Vagina (tissue), 2 donors: ENCODE measurements at regions not wholly inside any gene's neighbourhood (a gene's known extent, or its start where the extent isn't known, plus 50 kb on each side); places are given as distances from the start of the nearest gene placed in this dataset.

Experiments
- DNase-seq, 2 donors: peaks; one replicate each; pipeline ENCODE4 v3.0.0-alpha.2; 2017; ENCODE audit errors: extremely low spot score in 2 of 2
- H3K27ac ChIP-seq: fragments of 200-600 bp; sonication (generic); one replicate; pipeline ENCODE4 v1.5.1; 2019
- H3K27me3 ChIP-seq: fragments of 200-600 bp; sonication (generic); one replicate; pipeline ENCODE4 v1.5.1; 2019
- H3K36me3 ChIP-seq, 2 donors: fragments of 200-600 bp; sonication (generic); one replicate each; pipeline ENCODE4 v1.5.1; 2017 to 2019
- H3K4me1 ChIP-seq: fragments of 200-600 bp; sonication (generic); one replicate; pipeline ENCODE4 v1.5.1; 2019
- H3K4me3 ChIP-seq, 2 donors: fragments of 200-600 bp; sonication (generic); 1 replicate in 1 of 2; 2 replicates in 1 of 2; pipeline ENCODE4 v1.5.1; 2016 to 2019
- H3K9me3 ChIP-seq: fragments of 200-600 bp; sonication (generic); one replicate; pipeline ENCODE4 v1.5.1; 2019
- CTCF ChIP-seq, 3 experiments: fragments of 450-650 bp in 2 of 3; fragments of 200-600 bp in 1 of 3; sonication (generic) in 1 of 3; IDR thresholded peaks; one replicate each; pipeline ENCODE4 v1.5.1; 2017 to 2019; ENCODE audit warnings: antibody characterized with exemption in 3 of 3, mild to moderate bottlenecking in 2 of 3, moderate library complexity in 2 of 3
- POLR2A ChIP-seq, 2 donors: fragments of 450-650 bp; IDR thresholded peaks; one replicate each; pipeline ENCODE4 v1.6.1; 2017; ENCODE audit warnings: antibody characterized with exemption in 2 of 2, mild to moderate bottlenecking in 2 of 2, moderate library complexity in 2 of 2
- POLR2AphosphoS5 ChIP-seq, 2 donors: sonication (generic); formaldehyde crosslinking; IDR thresholded peaks; one replicate each; pipeline ENCODE4 v1.9.0; 2017; ENCODE audit warnings: antibody characterized with exemption in 2 of 2, mild to moderate bottlenecking in 2 of 2, low read depth in 1 of 2; ENCODE audit not compliant: insufficient read depth in 1 of 2
- intact Hi-C: fragments of 100-400 bp; cut with DNase I; formaldehyde crosslinking; loops from one replicate; pipeline ENCODE4 v1.15.1; 2023

DNA sequence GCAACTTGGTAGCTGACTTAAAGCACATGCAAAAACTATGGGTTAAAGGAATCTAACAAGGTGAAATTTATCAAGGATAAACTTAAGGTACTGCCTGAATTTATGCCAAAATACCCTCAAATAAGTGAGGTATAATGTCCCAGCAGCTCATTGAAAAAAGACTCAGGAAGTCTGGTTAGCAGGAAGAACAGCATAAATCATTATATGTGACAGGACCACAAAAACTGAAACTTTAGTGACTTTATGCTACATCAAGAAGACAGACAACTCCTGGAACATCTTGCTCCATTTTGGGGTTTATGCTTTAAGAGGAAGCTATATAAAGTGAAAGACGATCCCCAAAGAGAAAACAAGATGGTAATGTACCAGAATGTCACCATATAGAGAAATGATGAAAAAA lies 282.4 kb upstream of the ZNF462 start:
- no peak for DNase-seq
- Histone ChIP-seq H3K4me3 (no peak overlapping the region), H3K27me3 (no peaks in the 10 kb centered on the region), H3K36me3 (no peaks in the 10 kb centered on the region), H3K9me3 (no peaks in the 10 kb centered on the region), H3K4me1 (no peaks in the 10 kb centered on the region), H3K27ac (no peak overlapping the region)
- TF ChIP-seq CTCF (IDR thresholded peaks at IDR 0.05), result no peak
- TF ChIP-seq POLR2A (IDR thresholded peaks at IDR 0.05), result no peak
- no peak for TF ChIP-seq POLR2AphosphoS5 (IDR thresholded peaks at IDR 0.05; ENCODE audit: insufficient read depth in 1 of 2, low read depth in 1 of 2)
- intact Hi-C loops, result no loop called here

DNA sequence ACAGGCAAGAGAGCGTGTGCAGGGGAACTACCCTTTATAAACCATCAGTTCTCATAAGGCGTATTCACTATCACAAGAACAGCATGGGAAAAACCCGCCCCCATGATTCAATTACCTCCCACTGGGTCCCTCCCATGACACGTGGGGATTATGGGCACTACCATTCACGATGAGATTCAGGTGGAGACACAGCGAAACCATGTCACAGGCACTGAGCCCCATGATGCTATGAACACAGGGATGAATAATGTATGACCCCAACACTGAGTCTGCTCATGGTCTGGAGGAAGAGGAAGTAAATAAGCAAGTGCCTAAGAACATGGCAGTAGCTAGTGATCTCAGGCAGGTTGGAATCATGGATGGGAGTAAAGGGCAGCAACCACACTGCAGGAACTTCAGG lies 281.0 kb upstream of the ZNF462 start:
- TF ChIP-seq POLR2AphosphoS5 (IDR thresholded peaks at IDR 0.05; ENCODE audit: insufficient read depth in 1 of 2, low read depth in 1 of 2) (no peak), CTCF (IDR thresholded peaks at IDR 0.05) (no peak), POLR2A (IDR thresholded peaks at IDR 0.05) (no peak)
- Histone ChIP-seq H3K27me3 (no peaks in the 10 kb centered on the region), H3K4me3 (no peak overlapping the region), H3K27ac (no peak overlapping the region), H3K4me1 (no peaks in the 10 kb centered on the region), H3K36me3 (no peaks in the 10 kb centered on the region), H3K9me3 (no peaks in the 10 kb centered on the region)
- intact Hi-C loops, result no loop called here
- DNase-seq, result no peak

DNA sequence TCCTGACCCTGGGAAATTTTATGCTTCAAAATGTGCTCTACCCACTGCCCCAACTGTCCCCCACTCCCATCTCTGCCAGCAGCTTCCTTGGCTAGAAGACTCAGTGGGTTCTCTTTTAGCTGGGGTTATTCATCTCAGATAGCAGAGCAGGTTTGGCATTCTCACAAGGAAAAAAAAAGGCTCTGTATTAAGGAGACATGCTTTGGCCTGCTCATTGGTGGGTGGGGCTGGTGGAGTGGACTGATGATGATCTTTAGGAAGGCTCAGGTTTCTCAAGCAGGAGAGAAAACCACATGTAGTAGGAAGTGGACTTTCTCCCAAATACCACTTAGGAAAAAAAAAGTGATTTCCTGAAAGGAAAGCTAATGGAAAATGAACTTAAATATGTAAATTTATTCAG lies 279.2 kb upstream of the ZNF462 start:
- intact Hi-C loops, result no loop called here

DNA sequence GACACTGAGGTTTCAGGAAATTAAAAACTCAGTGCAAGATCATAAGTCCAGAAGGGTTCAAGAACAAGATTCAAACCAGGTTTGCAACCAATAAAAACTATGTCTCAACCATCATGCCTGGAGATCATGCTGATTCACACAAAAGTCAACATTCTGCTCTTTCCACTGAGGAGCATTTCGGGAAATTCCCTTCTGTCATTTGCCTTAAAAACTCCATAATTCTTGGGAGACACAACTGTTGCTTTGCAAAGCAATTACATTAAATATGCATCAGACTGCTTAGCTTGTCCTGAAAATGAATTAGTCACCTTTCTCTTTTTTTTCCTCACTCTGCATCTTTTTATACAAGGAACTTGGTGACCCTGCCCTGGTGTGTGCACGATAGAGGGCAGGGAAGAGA lies 275.9 kb upstream of the ZNF462 start:
- peaks cover 15% of the 10 kb centered on the region for H3K4me1 ChIP-seq
- TF ChIP-seq POLR2AphosphoS5 (IDR thresholded peaks at IDR 0.05; ENCODE audit: insufficient read depth in 1 of 2, low read depth in 1 of 2) (no peak), POLR2A (IDR thresholded peaks at IDR 0.05) (no peak), CTCF (IDR thresholded peaks at IDR 0.05) (no peak)
- H3K36me3 ChIP-seq, result no peaks in the 10 kb centered on the region
- no peak overlapping the region for H3K27ac ChIP-seq
- intact Hi-C loops, result no loop called here
- H3K27me3 ChIP-seq, result no peaks in the 10 kb centered on the region
- no peak for DNase-seq
- H3K4me3 ChIP-seq, result no peak overlapping the region
- H3K9me3 ChIP-seq, result no peaks in the 10 kb centered on the region

More for the DNA sequence above, 279.2 kb upstream of the ZNF462 start:
- Histone ChIP-seq H3K4me3 (no peak overlapping the region), H3K9me3 (no peaks in the 10 kb centered on the region), H3K27ac (no peak overlapping the region), H3K36me3 (no peaks in the 10 kb centered on the region), H3K4me1 (peaks cover 15% of the 10 kb centered on the region), H3K27me3 (no peaks in the 10 kb centered on the region)
- no peak for TF ChIP-seq POLR2A (IDR thresholded peaks at IDR 0.05)
- TF ChIP-seq POLR2AphosphoS5 (IDR thresholded peaks at IDR 0.05; ENCODE audit: insufficient read depth in 1 of 2, low read depth in 1 of 2), result no peak
- no peak for TF ChIP-seq CTCF (IDR thresholded peaks at IDR 0.05)
- DNase-seq, result no peak

- DNase-seq, result no peak
Measured at GRCh38 chr9:106588626-106589025, 274.3 kb upstream of the ZNF462 start.

More at GRCh38 chr9:106588626-106589025, 274.3 kb upstream of the ZNF462 start:
- Histone ChIP-seq H3K4me1 (peaks cover 15% of the 10 kb centered on the region), H3K36me3 (no peaks in the 10 kb centered on the region), H3K27ac (no peak overlapping the region), H3K4me3 (no peak overlapping the region), H3K27me3 (no peaks in the 10 kb centered on the region), H3K9me3 (no peaks in the 10 kb centered on the region)
- TF ChIP-seq POLR2A (IDR thresholded peaks at IDR 0.05) (no peak), POLR2AphosphoS5 (IDR thresholded peaks at IDR 0.05; ENCODE audit: insufficient read depth in 1 of 2, low read depth in 1 of 2) (no peak), CTCF (IDR thresholded peaks at IDR 0.05) (no peak)
- intact Hi-C loops, result no loop called here
